Neural cell (in vitro differentiated cells): ENCODE measurements at regions not wholly inside any gene's neighbourhood (a gene's known extent, or its start where the extent isn't known, plus 50 kb on each side); places are given as distances from the start of the nearest gene placed in this dataset.

Experiments
- H2AFZ ChIP-seq: fragments of 200-600, 300-800 bp; sonication (generic), shearing (Covaris generic); 2 replicates; pipeline ENCODE4 v1.6.0; 2014; ENCODE audit warnings: low read depth, mild to moderate bottlenecking, antibody characterized with exemption, low read length, moderate library complexity
- H3F3A ChIP-seq: fragments of 200-600 bp; shearing (Covaris generic); 2 replicates; pipeline ENCODE4 v1.6.1; 2016; ENCODE audit warnings: mild to moderate bottlenecking, moderate library complexity, mixed read lengths, antibody characterized with exemption, low read length; ENCODE audit not compliant: insufficient read depth, poor library complexity, severe bottlenecking
- H3K27ac ChIP-seq: fragments of 200-600, 300-800 bp; sonication (generic), shearing (Covaris generic); 2 replicates; pipeline ENCODE4 v1.5.1; 2014; ENCODE audit warnings: mild to moderate bottlenecking, low read length, moderate library complexity
- H3K27me3 ChIP-seq: fragments of 300-800, 200-600 bp; sonication (generic), shearing (Covaris generic); 2 replicates; pipeline ENCODE4 v1.6.0; 2014; ENCODE audit warnings: mild to moderate bottlenecking, low read depth, low read length, moderate library complexity; ENCODE audit not compliant: insufficient read depth
- H3K36me3 ChIP-seq: fragments of 300-800, 200-600 bp; sonication (generic), shearing (Covaris generic); 2 replicates; pipeline ENCODE4 v1.5.1; 2014; ENCODE audit warnings: mild to moderate bottlenecking, antibody characterized with exemption, low read length, moderate library complexity; ENCODE audit not compliant: insufficient read depth
- H3K4me2 ChIP-seq: fragments of 300-800, 200-600 bp; sonication (generic), shearing (Covaris generic); 2 replicates; pipeline ENCODE4 v1.6.0; 2014; ENCODE audit warnings: mild to moderate bottlenecking, low read length
- H3K4me3 ChIP-seq: fragments of 300-800, 200-600 bp; sonication (generic), shearing (Covaris generic); 2 replicates; pipeline ENCODE4 v1.5.1; 2014; ENCODE audit warnings: mild to moderate bottlenecking, low read length, moderate library complexity
- H3K79me2 ChIP-seq: fragments of 200-600 bp; shearing (Covaris generic); replicated peaks from 2 replicates; pipeline ENCODE4 v1.6.0; 2014; ENCODE audit warnings: mild to moderate bottlenecking, low read length, moderate library complexity; ENCODE audit not compliant: insufficient read depth
- H3K9ac ChIP-seq: fragments of 300-800, 200-600 bp; sonication (generic), shearing (Covaris generic); 2 replicates; pipeline ENCODE4 v1.6.1; 2016; ENCODE audit warnings: mild to moderate bottlenecking, low read length, mixed read lengths
- H3K9me2 ChIP-seq: fragments of 200-600 bp; shearing (Covaris generic); 2 replicates; pipeline ENCODE4 v1.6.1; 2016; ENCODE audit warnings: mild to moderate bottlenecking, low read length, mixed read lengths; ENCODE audit not compliant: insufficient read depth
- H3K9me3 ChIP-seq: fragments of 200-600, 300-800 bp; sonication (generic), shearing (Covaris generic); 2 replicates; pipeline ENCODE4 v1.6.1; 2016; ENCODE audit warnings: mild to moderate bottlenecking, mixed run types, low read length, moderate library complexity, mixed read lengths
- H4K20me1 ChIP-seq: fragments of 200-600 bp; shearing (Covaris generic); 2 replicates; pipeline ENCODE4 v1.6.1; 2016; ENCODE audit warnings: mild to moderate bottlenecking, mixed run types; ENCODE audit not compliant: insufficient read depth
- CTCF ChIP-seq: fragments of 450-650 bp; IDR thresholded peaks from 2 replicates; pipeline ENCODE4 v1.5.1; 2014; ENCODE audit warnings: antibody characterized with exemption, mild to moderate bottlenecking, moderate library complexity; ENCODE audit not compliant: poor library complexity, severe bottlenecking
- EP300 ChIP-seq: fragments of 450-650 bp; conservative IDR thresholded peaks from 2 replicates; pipeline ENCODE4 v1.6.1; 2014; ENCODE audit warnings: antibody characterized with exemption, mild to moderate bottlenecking, moderate library complexity; ENCODE audit not compliant: poor library complexity, severe bottlenecking
- EZH2 ChIP-seq: fragments of 200-600, 300-800 bp; shearing (Covaris generic), sonication (generic); IDR thresholded peaks from 2 replicates; pipeline ENCODE4 v1.6.1; 2014; ENCODE audit warnings: antibody characterized with exemption, low read length, borderline replicate concordance, mild to moderate bottlenecking; ENCODE audit not compliant: insufficient read depth, poor library complexity, severe bottlenecking
- MXI1 ChIP-seq: fragments of 450-650 bp; conservative IDR thresholded peaks from 2 replicates; pipeline ENCODE4 v1.6.1; 2014; ENCODE audit warnings: antibody characterized with exemption, mild to moderate bottlenecking; ENCODE audit not compliant: poor library complexity, severe bottlenecking
- POLR2AphosphoS5 ChIP-seq: IDR thresholded peaks from 2 replicates; pipeline ENCODE4 v1.6.1; 2012
- RAD21 ChIP-seq: fragments of 450-650 bp; conservative IDR thresholded peaks from 2 replicates; pipeline ENCODE4 v1.6.1; 2014; ENCODE audit warnings: antibody characterized with exemption, mild to moderate bottlenecking, moderate library complexity
- REST ChIP-seq: IDR thresholded peaks from 2 replicates; pipeline ENCODE4 v1.6.1; 2012; ENCODE audit warnings: borderline replicate concordance
- SMC3 ChIP-seq: fragments of 450-650 bp; conservative IDR thresholded peaks from 2 replicates; pipeline ENCODE4 v1.6.1; 2014; ENCODE audit warnings: antibody characterized with exemption, mild to moderate bottlenecking, moderate library complexity; ENCODE audit not compliant: poor library complexity
- TAF1 ChIP-seq: IDR thresholded peaks from 2 replicates; pipeline ENCODE4 v1.6.1; 2012; ENCODE audit warnings: low read depth

DNA sequence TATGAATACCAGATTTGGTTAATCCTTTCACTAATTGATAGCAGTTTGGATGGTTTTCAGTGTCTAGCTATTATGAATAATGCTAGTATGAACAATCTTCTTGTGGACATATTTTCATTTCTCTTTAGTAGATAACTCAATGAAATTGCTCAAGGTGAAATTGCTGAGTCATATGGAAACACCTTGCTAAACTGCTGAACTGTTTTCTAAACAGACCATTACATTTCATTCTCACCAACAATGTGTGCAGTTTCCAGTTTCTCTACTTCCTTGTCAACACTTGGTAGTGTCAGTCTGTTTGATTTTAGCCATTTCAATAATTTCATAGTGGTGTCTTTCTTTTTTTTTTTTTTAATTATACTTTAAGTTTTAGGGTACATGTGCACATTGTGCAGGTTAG is 250.0 kb downstream of the HRH4 start:
- Histone ChIP-seq H3K4me2 (no peak overlapping the region), H4K20me1 (no peaks in the 10 kb centered on the region), H3K4me3 (no peak overlapping the region), H3K9ac (no peak overlapping the region), H3K9me2 (no peaks in the 10 kb centered on the region), H2AFZ (no peak overlapping the region), H3K9me3 (no peaks in the 10 kb centered on the region), H3K27ac (no peak overlapping the region), H3F3A (no peaks in the 10 kb centered on the region), H3K36me3 (no peaks in the 10 kb centered on the region), H3K27me3 (no peaks in the 10 kb centered on the region), H3K79me2 (no peaks in the 10 kb centered on the region)
- no peak for TF ChIP-seq TAF1
- TF ChIP-seq RAD21: no peak
- TF ChIP-seq EP300: no peak
- TF ChIP-seq MXI1: no peak
- no peak for TF ChIP-seq POLR2AphosphoS5

DNA sequence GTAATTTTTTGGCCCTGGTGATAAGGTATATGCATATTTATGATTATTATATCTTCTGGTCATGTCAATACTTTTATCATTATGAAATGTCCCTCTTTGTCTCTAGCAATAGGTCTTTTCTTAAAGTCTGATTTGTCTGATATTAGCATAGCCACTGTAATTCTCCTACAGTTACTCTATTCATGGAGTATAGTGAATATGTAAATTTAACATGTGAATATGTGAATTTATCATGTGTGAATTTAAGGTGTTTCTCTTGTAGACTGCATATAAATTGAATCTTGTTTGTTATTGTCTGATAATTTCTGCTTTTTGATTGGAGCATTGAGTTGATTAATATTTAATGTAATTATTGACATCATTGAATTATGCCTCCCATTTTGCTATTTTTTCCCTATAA is 259.4 kb downstream of the HRH4 start:
- TF ChIP-seq MXI1 (no peak), TAF1 (no peak), CTCF (no peak), POLR2AphosphoS5 (no peak), REST (no peak), RAD21 (no peak), EP300 (no peak), SMC3 (no peak), EZH2 (no peak)
- Histone ChIP-seq H3K9ac (no peak overlapping the region), H3K9me3 (no peaks in the 10 kb centered on the region), H2AFZ (no peak overlapping the region), H3K79me2 (no peaks in the 10 kb centered on the region), H3K9me2 (no peaks in the 10 kb centered on the region), H3K4me2 (no peak overlapping the region), H3K36me3 (no peaks in the 10 kb centered on the region), H4K20me1 (no peaks in the 10 kb centered on the region), H3F3A (no peaks in the 10 kb centered on the region), H3K27me3 (no peaks in the 10 kb centered on the region), H3K27ac (no peak overlapping the region), H3K4me3 (no peak overlapping the region)

DNA sequence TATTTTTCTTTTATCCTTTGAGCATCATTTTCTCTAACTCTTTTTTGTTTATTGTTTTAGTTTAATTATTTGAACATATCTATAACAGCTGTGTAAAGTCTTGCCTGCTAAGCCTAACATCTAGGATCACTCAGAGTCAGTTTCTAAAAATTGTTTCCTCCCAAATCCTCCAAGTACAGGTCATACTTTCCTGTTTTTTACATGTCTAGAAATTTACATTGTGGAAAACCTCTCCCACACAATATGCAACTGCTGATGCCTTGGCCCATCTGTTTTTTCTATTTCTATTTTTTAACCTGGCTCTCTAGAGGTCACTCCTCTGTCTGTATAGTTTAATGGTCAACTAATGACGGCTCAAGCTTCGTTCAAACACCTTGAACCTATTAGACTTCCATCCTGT is 261.0 kb downstream of the HRH4 start:
- Histone ChIP-seq H3K9me2 (no peaks in the 10 kb centered on the region), H3K79me2 (no peaks in the 10 kb centered on the region), H3K9ac (no peak overlapping the region), H3K4me2 (no peak overlapping the region), H3K9me3 (no peaks in the 10 kb centered on the region), H3K4me3 (no peak overlapping the region), H3F3A (no peaks in the 10 kb centered on the region), H3K36me3 (no peaks in the 10 kb centered on the region), H3K27ac (no peak overlapping the region), H2AFZ (no peak overlapping the region), H4K20me1 (no peaks in the 10 kb centered on the region), H3K27me3 (no peaks in the 10 kb centered on the region)
- TF ChIP-seq RAD21 (no peak), REST (no peak), POLR2AphosphoS5 (no peak), TAF1 (no peak), EZH2 (no peak), SMC3 (no peak), MXI1 (no peak), CTCF (no peak), EP300 (no peak)
